K562 (cell line): ENCODE measurements at regions not wholly inside any gene's neighbourhood (a gene's known extent, or its start where the extent isn't known, plus 50 kb on each side); places are given as distances from the start of the nearest gene placed in this dataset.

Experiments
- ATAC-seq: fragments of 200-7000 bp; cut with Tn5 transposase; 3 replicates; pipeline ENCODE4 v1.9.1; 2020; ENCODE audit warnings: moderate library complexity
- BruUV-seq: library from RNA; stranded (reverse); fragments of 400-500 nt; replicated peaks from 2 replicates; lab custom pipeline; 2021; lab: Mats Ljungman, UMichigan
- CTCF ChIA-PET: fragments of 300-600 bp; formaldehyde crosslinking; extraction: SDS; loops from one replicate; lab custom pipeline; 2021; ENCODE audit warnings: low intra/inter-chr PET ratio; lab: Yijun Ruan, JAX
- POLR2A ChIA-PET: fragments of 300-600, 350-650 bp; sonication (Branson Sonifier 250); formaldehyde crosslinking; extraction: SDS; loops from one replicate; lab custom pipeline; 2021; ENCODE audit warnings: antibody characterized with exemption, inconsistent platforms; lab: Yijun Ruan, JAX
- DNase-seq, 4 experiments: peaks; one replicate each; pipeline versions ENCODE4 v3.0.0 to v3.0.0-alpha.2; 2011 to 2018; ENCODE audit warnings: low spot score in 3 of 4, mixed read lengths in 3 of 4; ENCODE audit errors: extremely low read depth in 1 of 4
- FAIRE-seq: peaks from 2 replicates; lab custom pipeline; 2011; peaks lifted over from hg19 to GRCh38; lab: Jason Lieb, UNC
- H2AFZ ChIP-seq: 2 replicates; pipeline ENCODE4 v1.6.0; 2011; ENCODE audit warnings: low read depth, low read length, control low read depth, inconsistent platforms
- H3K27ac ChIP-seq: fragments of 200-600 bp; 3 replicates; pipeline ENCODE4 v1.8.0; 2011; ENCODE audit warnings: low read depth, mild to moderate bottlenecking, control low read depth, inconsistent platforms, low read length, moderate library complexity, mixed read lengths; ENCODE audit errors: extremely low read depth
- H3K27me3 ChIP-seq, 2 experiments: fragments of 300-600 bp in 1 of 2; 2 replicates in 1 of 2; 3 replicates in 1 of 2; pipeline versions ENCODE4 v1.6.0 to v1.8.0; 2011; ENCODE audit warnings: inconsistent platforms in 2 of 2, low read length in 2 of 2, mild to moderate bottlenecking in 1 of 2, mixed read lengths in 1 of 2, moderate library complexity in 1 of 2; ENCODE audit not compliant: control insufficient read depth in 2 of 2, insufficient read depth in 2 of 2
- H3K36me3 ChIP-seq: fragments of 300-600 bp; 3 replicates; pipeline ENCODE4 v1.8.0; 2011; ENCODE audit warnings: mild to moderate bottlenecking, low read length, inconsistent platforms; ENCODE audit not compliant: control insufficient read depth, insufficient read depth
- H3K4me1 ChIP-seq, 2 experiments: fragments of 200-600 bp in 1 of 2; replicated peaks in 1 of 2; 2 replicates in 1 of 2; 3 replicates in 1 of 2; pipeline versions ENCODE4 v1.5.1 to v1.8.0; 2011; ENCODE audit warnings: inconsistent platforms in 2 of 2, low read length in 2 of 2, mild to moderate bottlenecking in 1 of 2, mixed read lengths in 1 of 2, moderate library complexity in 1 of 2; ENCODE audit not compliant: control insufficient read depth in 2 of 2, insufficient read depth in 2 of 2
- H3K4me2 ChIP-seq: 2 replicates; pipeline ENCODE4 v1.6.1; 2011; ENCODE audit warnings: low read length, control low read depth, inconsistent platforms, mixed read lengths; ENCODE audit not compliant: insufficient read depth
- H3K4me3 ChIP-seq: fragments of 200-600 bp; sonication (generic), shearing (Covaris generic); 2 replicates; pipeline ENCODE4 v1.5.1; 2016; ENCODE audit warnings: control low read depth, inconsistent platforms
- H3K79me2 ChIP-seq: fragments of 200-600 bp; 3 replicates; pipeline ENCODE4 v1.8.0; 2011; ENCODE audit warnings: low read length, inconsistent platforms; ENCODE audit not compliant: control insufficient read depth, insufficient read depth
- H3K9ac ChIP-seq, 2 experiments: 2 replicates each; pipeline versions ENCODE4 v1.6.0 to v1.6.1; 2011; ENCODE audit warnings: low read depth in 2 of 2, low read length in 2 of 2, control low read depth in 1 of 2, inconsistent platforms in 1 of 2, mild to moderate bottlenecking in 1 of 2, mixed read lengths in 1 of 2; ENCODE audit not compliant: insufficient read depth in 1 of 2
- H3K9me1 ChIP-seq: one replicate; pipeline ENCODE4 v1.6.0; 2011; ENCODE audit warnings: inconsistent platforms, mild to moderate bottlenecking, low read length, moderate library complexity; ENCODE audit not compliant: control insufficient read depth, insufficient read depth
- H3K9me3 ChIP-seq: replicated peaks from 2 replicates; pipeline ENCODE4 v1.5.1; 2011; ENCODE audit warnings: low read depth, low read length, inconsistent platforms; ENCODE audit not compliant: control insufficient read depth, insufficient read depth
- H4K20me1 ChIP-seq: replicated peaks from 2 replicates; pipeline ENCODE4 v1.6.1; 2011; ENCODE audit warnings: low read length, inconsistent platforms, mixed read lengths; ENCODE audit not compliant: control insufficient read depth, insufficient read depth
- CUX1 ChIP-seq: fragments of 200-800 bp; sonication (Bioruptor generic); IDR thresholded peaks from 2 replicates; pipeline ENCODE4 v1.6.1; 2016; ENCODE audit warnings: missing genetic modification characterization, missing compliant biosample characterization
- FIP1L1 ChIP-seq: fragments of 200-400 bp; formaldehyde crosslinking; IDR thresholded peaks from 2 replicates; pipeline ENCODE4 v1.6.1; 2018; ENCODE audit warnings: mild to moderate bottlenecking, low read depth, low read length; ENCODE audit not compliant: poor library complexity, severe bottlenecking
- HINFP ChIP-seq: fragments of 450-650 bp; conservative IDR thresholded peaks from 2 replicates; pipeline ENCODE4 v1.6.1; 2016; ENCODE audit warnings: missing genetic modification characterization, low read depth, mild to moderate bottlenecking, control low read depth, missing compliant biosample characterization
- KLF1 ChIP-seq: fragments of 450-650 bp; IDR thresholded peaks from 2 replicates; pipeline ENCODE4 v1.6.1; 2016; ENCODE audit warnings: missing genetic modification characterization, missing compliant biosample characterization
- THAP12 ChIP-seq: fragments of 250-450 bp; sonication (Bioruptor Pico); IDR thresholded peaks from 2 replicates; pipeline ENCODE4 v1.9.0; 2021; ENCODE audit warnings: mild to moderate bottlenecking, inconsistent platforms
- TSC22D4 ChIP-seq: fragments of 450-650 bp; IDR thresholded peaks from 2 replicates; pipeline ENCODE4 v1.6.1; 2016; ENCODE audit warnings: missing genetic modification characterization, missing biosample characterization, control low read depth
- TSHZ1 ChIP-seq: fragments of 250-450 bp; sonication (Bioruptor Pico); IDR thresholded peaks from 2 replicates; pipeline ENCODE4 v1.4.0; 2020; ENCODE audit warnings: mild to moderate bottlenecking, moderate library complexity
- WGBS: fragments of 100-300 bp; shearing (Covaris generic); methylation state at CpG from one replicate; pipeline ENCODE4 v1.1.6; 2016; ENCODE audit warnings: low coverage, mixed read lengths; ENCODE audit not compliant: insufficient coverage; ENCODE audit errors: missing lambda C conversion rate; 5-methylcytosine and 5-hydroxymethylcytosine counted together
- in situ Hi-C: fragments of 300-500 bp; cut with MboI; formaldehyde crosslinking; loops from 4 replicates; pipeline ENCODE4 v1.15.0; 2018; ENCODE audit warnings: inconsistent platforms, mixed read lengths
- intact Hi-C: fragments of 100-400 bp; cut with micrococcal nuclease; formaldehyde crosslinking; loops from 2 replicates; pipeline ENCODE4 v1.14.2; 2022

- H3K4me2 ChIP-seq = no peak overlapping the region
- no TSS peak for BruUV-seq
- CTCF ChIA-PET = no interaction called here
- H3K27me3 ChIP-seq = peaks cover 0 to 30% of the 10 kb centered on the region in 2 experiments; a peak in 3 of 5 replicates
- 0 out of 2 replicates have a peak, but pooled peaks cover 4% of the 10 kb centered on the region for H4K20me1 ChIP-seq
- FAIRE-seq (no peak), ATAC-seq (no peak), DNase-seq (no peak)
- intact Hi-C loops = no loop called here
- H3K9me3 ChIP-seq = no peaks in the 10 kb centered on the region
- no peak overlapping the region for H2AFZ ChIP-seq
- no peaks in the 10 kb centered on the region for H3K4me1 ChIP-seq
- H3K27ac ChIP-seq = no peak overlapping the region
- no peak overlapping the region for H3K9ac ChIP-seq
- in situ Hi-C loops = no loop called here
- 23% methylated on average over 20 of the region's 21 CpGs for WGBS
- no peaks in the 10 kb centered on the region for H3K36me3 ChIP-seq
- H3K9me1 ChIP-seq = no peaks in the 10 kb centered on the region
- H3K79me2 ChIP-seq = no peaks in the 10 kb centered on the region
- no peak overlapping the region for H3K4me3 ChIP-seq
- POLR2A ChIA-PET = no interaction called here
- TF ChIP-seq HINFP (tag) (no peak), TSHZ1 (CRISPR knock-in tag) (no peak), FIP1L1 (no peak), CUX1 (CRISPR knock-in tag) (no peak), KLF1 (tag) (no peak), THAP12 (CRISPR knock-in tag) (no peak), TSC22D4 (no peak)
Observed at GRCh38 chr10:3415038-3415736, 242.6 kb upstream of the PITRM1 start.
